Putamen (tissue), 1 donor: ENCODE measurements at regions not wholly inside any gene's neighbourhood (a gene's known extent, or its start where the extent isn't known, plus 50 kb on each side); places are given as distances from the start of the nearest gene placed in this dataset.
"Not testable (repeated sequence)": the region's sequence is repeated elsewhere in the genome, so short reads cannot be mapped to it uniquely, and the experiment has no call there.

Source experiments
- DNase-seq: peaks from one replicate; pipeline ENCODE4 v3.0.0-alpha.2; 2016; ENCODE audit warnings: low spot score

GRCh38 chr6:121641158-121641557 is 205.7 kb downstream of the GJA1 start:
- DNase-seq = no peak

- no peak for DNase-seq
Observed at GRCh38 chr6:121645100-121645745, 209.8 kb downstream of the GJA1 start.

GRCh38 chr6:121647905-121648304 is 212.5 kb downstream of the GJA1 start:
- DNase-seq = peak; percentile 29

GRCh38 chr6:121649951-121650350 is 214.5 kb downstream of the GJA1 start:
- no peak for DNase-seq

GRCh38 chr6:121651420-121651819 is 216.0 kb downstream of the GJA1 start:
- no peak for DNase-seq

GRCh38 chr6:121652223-121652622 is 216.8 kb downstream of the GJA1 start:
- no peak for DNase-seq

GRCh38 chr6:121652726-121653623 is 217.5 kb downstream of the GJA1 start:
- no peak for DNase-seq

GRCh38 chr6:121653624-121654008 is 218.2 kb downstream of the GJA1 start:
- DNase-seq = no peak

- no peak for DNase-seq
Observed at GRCh38 chr6:121657972-121658371, 222.5 kb downstream of the GJA1 start.

GRCh38 chr6:121660277-121660676 is 224.8 kb downstream of the GJA1 start:
- peak; percentile 29 for DNase-seq

- DNase-seq = no peak
Observed at GRCh38 chr6:121663292-121663810, 227.9 kb downstream of the GJA1 start.

- DNase-seq = no peak
Observed at GRCh38 chr6:121664158-121664557, 228.7 kb downstream of the GJA1 start.

GRCh38 chr6:121666814-121667213 is 231.4 kb downstream of the GJA1 start:
- no peak for DNase-seq

- no peak for DNase-seq
Observed at GRCh38 chr6:121668259-121668658, 232.8 kb downstream of the GJA1 start.

GRCh38 chr6:121670511-121670910 is 235.1 kb downstream of the GJA1 start:
- no peak for DNase-seq

GRCh38 chr6:121677571-121677970 is 242.1 kb downstream of the GJA1 start:
- DNase-seq = no peak

GRCh38 chr6:121678245-121678644 is 242.8 kb downstream of the GJA1 start:
- no peak for DNase-seq

GRCh38 chr6:121680058-121680457 is 244.6 kb downstream of the GJA1 start:
- DNase-seq = no peak

GRCh38 chr6:121682666-121683065 is 247.2 kb downstream of the GJA1 start:
- no peak for DNase-seq

GRCh38 chr6:121685806-121686205 is 250.4 kb downstream of the GJA1 start:
- not testable (repeated sequence) for DNase-seq

- DNase-seq = no peak
Observed at GRCh38 chr6:121686611-121687023, 251.2 kb downstream of the GJA1 start.

GRCh38 chr6:121688974-121689373 is 253.5 kb downstream of the GJA1 start:
- DNase-seq = no peak

GRCh38 chr6:121691126-121691551 is 255.7 kb downstream of the GJA1 start:
- no peak for DNase-seq
